Effector CD4-positive, alpha-beta T cell (primary cell): ENCODE measurements at regions not wholly inside any gene's neighbourhood (a gene's known extent, or its start where the extent isn't known, plus 50 kb on each side); places are given as distances from the start of the nearest gene placed in this dataset.

Experiments
- DNase-seq: peaks from one replicate; pipeline ENCODE4 v3.0.0-alpha.2; 2020

GRCh38 chr18:24530630-24531111 lies 70.2 kb downstream of the HRH4 start:
- no peak for DNase-seq

GRCh38 chr18:24534271-24534670 lies 73.8 kb downstream of the HRH4 start:
- DNase-seq = no peak

GRCh38 chr18:24534737-24535136 lies 74.3 kb downstream of the HRH4 start:
- no peak for DNase-seq

GRCh38 chr18:24535527-24536295 lies 75.3 kb downstream of the HRH4 start:
- no peak for DNase-seq

GRCh38 chr18:24536326-24536725 lies 75.9 kb downstream of the HRH4 start:
- DNase-seq = no peak

GRCh38 chr18:24536834-24537233 lies 76.4 kb downstream of the HRH4 start:
- no peak for DNase-seq

GRCh38 chr18:24538414-24539264 lies 78.2 kb downstream of the HRH4 start:
- no peak for DNase-seq

GRCh38 chr18:24539866-24540617 lies 79.6 kb downstream of the HRH4 start:
- DNase-seq = no peak

GRCh38 chr18:24540896-24541295 lies 80.5 kb downstream of the HRH4 start:
- no peak for DNase-seq

GRCh38 chr18:24543086-24543794 lies 82.8 kb downstream of the HRH4 start:
- DNase-seq = no peak

- DNase-seq = no peak
Observed at GRCh38 chr18:24543795-24544498, 83.5 kb downstream of the HRH4 start.

- DNase-seq = no peak
Observed at GRCh38 chr18:24544949-24545348, 84.5 kb downstream of the HRH4 start.

- no peak for DNase-seq
Observed at GRCh38 chr18:24545651-24546050, 85.2 kb downstream of the HRH4 start.

GRCh38 chr18:24546307-24546706 lies 85.9 kb downstream of the HRH4 start:
- DNase-seq = no peak

- DNase-seq = no peak
Observed at GRCh38 chr18:24548583-24548982, 88.1 kb downstream of the HRH4 start.

- DNase-seq = no peak
Observed at GRCh38 chr18:24552218-24552617, 91.8 kb downstream of the HRH4 start.

- DNase-seq = no peak
Observed at GRCh38 chr18:24553571-24554285, 93.3 kb downstream of the HRH4 start.

- no peak for DNase-seq
Observed at GRCh38 chr18:24558403-24558802, 98.0 kb downstream of the HRH4 start.

GRCh38 chr18:24559526-24559925 lies 99.1 kb downstream of the HRH4 start:
- no peak for DNase-seq

- no peak for DNase-seq
Observed at GRCh38 chr18:24560511-24560981, 100.1 kb downstream of the HRH4 start.

GRCh38 chr18:24561369-24561965 lies 101.0 kb downstream of the HRH4 start:
- DNase-seq = no peak
